HG03039 (cell line): ENCODE measurements at regions not wholly inside any gene's neighbourhood (a gene's known extent, or its start where the extent isn't known, plus 50 kb on each side); places are given as distances from the start of the nearest gene placed in this dataset.

ENCODE experiments used
- ATAC-seq: cut with Tn5 transposase; IDR thresholded peaks from one replicate; pipeline ENCODE4 v1.9.1; 2021; ENCODE audit warnings: mild to moderate bottlenecking, moderate library complexity; ENCODE audit not compliant: unreplicated experiment

GRCh38 chr1:34406833-34407539 is 230.3 kb downstream of the C1orf94 start:
- no peak for ATAC-seq

- ATAC-seq = no peak
Observed at GRCh38 chr1:34408011-34408410, 231.3 kb downstream of the C1orf94 start.

- ATAC-seq = no peak
Observed at GRCh38 chr1:34409689-34410229, 233.1 kb downstream of the C1orf94 start.

DNA sequence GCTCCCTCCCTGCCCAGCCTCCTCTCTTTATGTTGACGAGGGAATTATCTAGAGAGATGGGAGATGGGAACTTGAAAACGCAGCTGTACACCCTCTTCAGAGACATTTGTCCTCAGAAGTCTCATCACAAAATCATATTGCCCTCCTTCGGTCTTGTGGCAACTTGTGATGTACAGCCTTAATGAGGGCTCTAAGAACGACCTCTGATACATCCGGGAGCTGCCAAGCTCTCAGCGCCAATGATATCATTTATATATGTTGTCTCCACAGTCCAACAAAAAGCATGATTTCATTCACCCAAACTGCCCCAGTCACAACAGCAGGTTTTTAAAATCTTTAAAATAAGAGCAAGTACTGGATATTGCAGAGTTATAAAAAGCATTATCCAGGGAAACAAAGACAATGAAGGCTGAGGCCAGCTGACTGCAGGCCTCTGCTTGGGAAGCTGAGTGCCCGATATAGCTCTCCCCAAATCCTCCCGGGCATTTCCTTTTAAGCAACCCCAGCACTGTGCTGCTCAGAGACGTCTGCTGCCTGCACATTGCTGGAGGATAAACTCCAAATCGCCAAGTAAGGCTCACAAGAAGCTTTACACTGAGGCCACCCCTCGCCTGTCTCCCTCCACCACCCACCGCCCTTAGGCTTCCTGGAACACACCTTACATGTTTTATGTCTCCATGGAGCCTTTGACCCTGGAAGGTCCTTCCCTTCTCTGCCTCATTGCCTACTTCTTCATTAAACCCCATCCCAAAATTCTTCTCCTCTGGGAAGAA is 236.1 kb downstream of the C1orf94 start:
- no peak for ATAC-seq

GRCh38 chr1:34415140-34415539 is 238.4 kb downstream of the C1orf94 start:
- no peak for ATAC-seq

- ATAC-seq = no peak
Observed at GRCh38 chr1:34418166-34418565, 241.5 kb downstream of the C1orf94 start.

DNA sequence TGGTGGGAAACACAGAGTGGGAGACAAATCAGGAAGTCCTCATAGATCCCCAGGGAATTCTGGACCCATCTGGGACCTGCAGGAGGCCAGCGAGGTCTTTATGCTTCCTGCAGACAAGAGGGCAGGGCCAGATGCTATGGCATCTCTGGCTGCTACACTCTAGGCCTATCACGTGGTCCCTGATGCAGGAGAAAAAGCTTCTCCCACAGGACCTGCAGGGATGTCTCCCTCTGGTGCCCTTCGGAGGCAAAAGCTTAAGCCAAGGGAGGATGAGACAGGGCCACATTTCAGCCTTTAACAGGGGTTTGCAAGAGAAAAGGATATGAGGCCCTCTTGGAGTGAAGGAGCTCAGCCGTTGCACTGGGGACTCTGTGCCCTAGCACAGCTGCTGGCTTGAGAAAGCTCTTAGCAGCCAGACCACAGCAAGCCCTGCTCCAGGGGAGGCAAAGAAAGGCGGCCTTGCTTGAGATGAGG is 243.0 kb downstream of the C1orf94 start:
- no peak for ATAC-seq

DNA sequence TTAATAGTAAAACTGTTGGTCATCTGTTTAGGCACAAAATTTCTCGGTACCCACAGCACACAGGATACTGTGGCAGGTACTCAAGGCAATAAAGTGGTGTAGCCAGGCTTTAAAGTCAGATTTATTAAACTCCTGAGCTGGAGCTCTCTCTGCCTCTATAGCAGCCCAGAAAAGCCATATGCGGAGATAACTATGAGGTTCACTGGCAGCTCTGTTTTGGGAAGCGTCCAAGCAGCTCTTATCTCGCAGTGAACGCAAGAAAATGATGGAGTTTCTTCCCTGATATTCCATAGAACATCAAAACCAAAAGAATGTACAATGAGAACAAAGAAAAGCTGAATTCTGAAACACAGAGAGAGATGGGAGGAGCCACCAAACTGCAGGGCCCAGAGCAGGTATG is 248.3 kb downstream of the C1orf94 start:
- ATAC-seq = no peak

- ATAC-seq = no peak
Observed at GRCh38 chr1:34425785-34426184, 249.1 kb downstream of the C1orf94 start.

- ATAC-seq = no peak
Observed at GRCh38 chr1:34426325-34426896, 249.7 kb downstream of the C1orf94 start.

- no peak for ATAC-seq
Observed at GRCh38 chr1:34427170-34427569, 250.5 kb downstream of the C1orf94 start.

DNA sequence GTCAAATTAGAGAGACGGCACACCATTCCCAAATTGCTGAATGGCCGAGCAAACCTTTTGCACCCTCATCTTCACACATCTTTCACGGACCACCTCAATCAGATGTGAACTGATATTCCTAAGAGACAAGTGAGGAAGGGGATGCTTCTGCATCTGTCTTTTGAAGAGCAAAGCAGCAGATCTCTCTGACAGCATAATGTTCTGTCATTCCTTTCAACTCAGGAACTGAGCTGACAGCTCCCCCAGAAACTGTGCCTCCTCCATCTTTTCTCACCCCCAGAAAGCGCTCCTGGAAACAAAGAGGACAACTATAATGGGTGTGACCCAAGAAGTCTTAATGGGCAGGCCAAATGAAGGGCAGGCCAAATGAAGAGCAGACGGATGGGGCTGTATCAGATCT is 256.4 kb downstream of the C1orf94 start:
- ATAC-seq = no peak

DNA sequence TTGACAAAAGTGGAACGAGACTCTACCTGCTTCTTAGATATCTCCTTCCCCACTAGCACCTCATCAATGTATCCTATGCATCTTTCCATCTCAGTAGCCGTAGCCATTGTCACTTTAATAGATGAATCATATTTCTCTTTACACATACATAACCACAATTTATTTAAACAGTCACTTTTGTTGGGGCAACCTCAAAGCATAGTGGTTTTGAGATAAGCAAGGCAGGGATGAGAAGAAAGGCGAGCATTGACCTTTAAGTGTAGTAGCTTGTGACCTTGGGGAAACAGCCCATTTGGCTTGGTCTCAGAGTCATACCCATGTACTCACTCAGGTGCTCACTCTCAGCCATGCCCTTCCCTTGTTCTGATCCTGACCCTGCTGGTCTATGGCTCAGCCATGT is 260.1 kb downstream of the C1orf94 start:
- ATAC-seq = no peak

DNA sequence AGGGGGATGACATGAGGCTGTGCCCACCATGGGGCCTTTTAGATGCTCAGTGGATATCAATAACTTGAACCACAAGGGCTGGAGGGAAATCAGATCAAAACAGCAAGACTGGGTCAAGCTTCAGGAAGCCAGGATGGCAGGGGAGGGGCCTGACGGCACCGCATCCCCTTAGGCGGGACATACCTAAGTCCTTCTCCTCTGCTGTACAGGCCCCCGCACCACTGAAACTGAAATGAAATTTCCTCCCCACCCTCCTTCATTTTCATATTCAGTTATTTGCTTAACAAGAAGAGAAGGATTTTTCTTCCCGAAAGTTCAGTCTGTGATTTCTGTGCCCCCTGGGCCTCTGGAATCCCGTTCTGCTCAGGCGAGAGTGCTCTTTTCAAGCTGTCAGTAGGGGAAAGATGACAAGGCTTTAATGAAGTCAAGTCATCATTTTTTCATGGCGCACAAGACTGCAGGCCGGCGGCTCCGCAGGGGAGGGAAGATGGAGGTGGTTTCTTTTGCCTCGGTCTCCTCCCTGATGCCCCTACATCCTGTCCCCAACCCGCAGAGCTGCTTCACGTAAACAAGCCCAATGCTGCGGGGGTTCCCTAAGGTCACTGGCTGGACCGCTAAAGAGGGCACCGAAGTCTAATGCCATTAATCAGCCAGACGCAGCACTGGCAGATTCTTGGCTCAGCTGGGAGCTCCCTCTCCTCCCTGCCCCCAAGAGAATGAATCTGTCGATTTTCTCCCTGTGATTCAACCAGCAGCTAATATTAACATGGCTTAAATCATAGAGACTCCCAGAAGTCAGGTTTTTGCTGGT is 264.8 kb downstream of the C1orf94 start:
- ATAC-seq = no peak

DNA sequence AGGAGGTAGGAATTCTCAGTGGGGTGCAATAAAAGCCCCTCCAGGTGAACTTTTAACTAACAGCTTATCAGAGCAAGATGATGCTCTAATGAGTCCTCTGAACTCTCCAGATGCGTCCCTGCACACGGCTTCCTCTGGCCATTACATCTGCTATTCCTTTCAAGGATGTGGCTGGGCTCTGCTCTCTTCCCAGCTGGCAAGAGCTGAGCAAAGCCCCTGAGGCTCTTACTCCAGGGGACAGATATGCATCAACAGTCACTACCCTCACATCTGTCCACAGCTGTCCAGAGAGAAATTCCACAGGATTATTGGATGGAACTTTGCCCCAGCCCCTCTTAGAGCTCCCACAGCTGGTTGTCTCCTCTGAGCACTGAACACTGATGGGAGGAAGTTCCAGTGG is 267.8 kb downstream of the C1orf94 start:
- no peak for ATAC-seq

DNA sequence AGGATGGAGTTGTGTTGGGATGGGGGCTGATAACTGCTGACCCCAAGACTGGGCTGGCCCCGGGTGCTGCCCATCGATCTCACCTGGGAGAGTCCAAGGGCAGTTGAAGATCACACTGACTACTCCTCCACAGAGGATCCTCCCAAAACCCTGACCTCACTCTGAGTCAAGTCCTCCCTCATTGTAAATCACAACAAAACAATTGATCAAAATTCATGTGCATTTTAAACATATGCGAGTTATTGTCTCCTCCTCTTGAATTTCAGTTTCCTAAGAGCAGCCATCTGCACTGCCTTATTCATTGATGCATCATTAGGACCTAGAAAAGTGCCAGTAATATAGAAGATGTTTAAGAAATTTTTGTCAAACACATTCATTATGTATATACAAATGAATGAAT is 273.6 kb downstream of the C1orf94 start:
- no peak for ATAC-seq

- ATAC-seq = no peak
Observed at GRCh38 chr1:34452451-34452850, 275.7 kb downstream of the C1orf94 start.

- no peak for ATAC-seq
Observed at GRCh38 chr1:34455121-34455520, 278.4 kb downstream of the C1orf94 start.

- no peak for ATAC-seq
Observed at GRCh38 chr1:34460193-34460592, 283.5 kb downstream of the C1orf94 start.

GRCh38 chr1:34470401-34470800 is 284.4 kb upstream of the GJB5 start:
- no peak for ATAC-seq

GRCh38 chr1:34474566-34474965 is 280.3 kb upstream of the GJB5 start:
- no peak for ATAC-seq
